ENCODE measurements at regions not wholly inside any gene's neighbourhood (a gene's known extent, or its start where the extent isn't known, plus 50 kb on each side); places are given as distances from the start of the nearest gene placed in this dataset.

GRCh38 chr5:43940562-43940961 lies 337.6 kb downstream of the NNT start:
- TF ChIP-seq POLR2AphosphoS5 (IDR thresholded peaks at IDR 0.05) = no peak
- TF ChIP-seq, protein P1, sequence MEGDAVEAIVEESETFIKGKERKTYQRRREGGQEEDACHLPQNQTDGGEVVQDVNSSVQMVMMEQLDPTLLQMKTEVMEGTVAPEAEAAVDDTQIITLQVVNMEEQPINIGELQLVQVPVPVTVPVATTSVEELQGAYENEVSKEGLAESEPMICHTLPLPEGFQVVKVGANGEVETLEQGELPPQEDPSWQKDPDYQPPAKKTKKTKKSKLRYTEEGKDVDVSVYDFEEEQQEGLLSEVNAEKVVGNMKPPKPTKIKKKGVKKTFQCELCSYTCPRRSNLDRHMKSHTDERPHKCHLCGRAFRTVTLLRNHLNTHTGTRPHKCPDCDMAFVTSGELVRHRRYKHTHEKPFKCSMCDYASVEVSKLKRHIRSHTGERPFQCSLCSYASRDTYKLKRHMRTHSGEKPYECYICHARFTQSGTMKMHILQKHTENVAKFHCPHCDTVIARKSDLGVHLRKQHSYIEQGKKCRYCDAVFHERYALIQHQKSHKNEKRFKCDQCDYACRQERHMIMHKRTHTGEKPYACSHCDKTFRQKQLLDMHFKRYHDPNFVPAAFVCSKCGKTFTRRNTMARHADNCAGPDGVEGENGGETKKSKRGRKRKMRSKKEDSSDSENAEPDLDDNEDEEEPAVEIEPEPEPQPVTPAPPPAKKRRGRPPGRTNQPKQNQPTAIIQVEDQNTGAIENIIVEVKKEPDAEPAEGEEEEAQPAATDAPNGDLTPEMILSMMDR (IDR thresholded peaks at IDR 0.05) = no peak
